GM21529 (cell line): ENCODE measurements at regions not wholly inside any gene's neighbourhood (a gene's known extent, or its start where the extent isn't known, plus 50 kb on each side); places are given as distances from the start of the nearest gene placed in this dataset.
"Not testable (repeated sequence)": the region's sequence is repeated elsewhere in the genome, so short reads cannot be mapped to it uniquely, and the experiment has no call there.

Source experiments
- ATAC-seq: cut with Tn5 transposase; IDR thresholded peaks from one replicate; pipeline ENCODE4 v1.9.1; 2021; ENCODE audit not compliant: unreplicated experiment

DNA sequence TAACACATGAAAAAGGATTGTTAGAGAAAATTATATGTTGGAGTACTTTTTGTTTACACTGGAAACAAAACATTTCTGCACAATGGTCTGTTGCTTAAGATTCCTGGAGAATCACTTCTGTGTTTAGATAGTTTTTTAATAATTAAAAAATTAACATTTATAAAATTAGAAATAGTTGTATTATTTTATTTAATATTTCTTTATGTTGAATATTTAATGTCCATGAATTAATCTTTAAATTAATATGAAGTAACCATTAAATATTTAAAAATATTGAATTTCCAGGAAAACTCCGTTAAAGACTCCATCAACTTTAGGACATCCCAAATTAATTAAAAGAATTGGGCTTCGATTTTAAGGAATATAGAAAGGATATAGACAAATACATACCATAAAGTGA is 797.1 kb upstream of the GALNTL6 start:
- ATAC-seq: no peak

DNA sequence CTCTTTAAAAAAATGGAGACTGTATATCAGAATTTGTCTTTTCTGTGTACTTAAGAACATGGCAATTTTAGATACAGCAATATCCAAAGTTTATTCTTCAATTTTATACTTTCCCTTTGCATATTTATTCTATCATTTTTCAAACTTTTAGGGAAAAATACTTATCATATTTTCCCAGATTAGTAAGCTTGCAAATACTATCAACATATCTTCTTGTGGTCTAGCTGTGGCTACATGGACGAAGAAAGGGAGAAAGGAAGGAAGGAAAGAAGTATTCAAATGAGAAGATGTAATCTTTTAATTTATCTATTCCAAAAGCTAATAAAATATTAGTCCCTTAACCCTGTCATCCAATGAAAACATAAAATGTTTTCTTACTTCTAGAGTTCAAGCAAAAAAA is 797.8 kb upstream of the GALNTL6 start:
- no peak for ATAC-seq

DNA sequence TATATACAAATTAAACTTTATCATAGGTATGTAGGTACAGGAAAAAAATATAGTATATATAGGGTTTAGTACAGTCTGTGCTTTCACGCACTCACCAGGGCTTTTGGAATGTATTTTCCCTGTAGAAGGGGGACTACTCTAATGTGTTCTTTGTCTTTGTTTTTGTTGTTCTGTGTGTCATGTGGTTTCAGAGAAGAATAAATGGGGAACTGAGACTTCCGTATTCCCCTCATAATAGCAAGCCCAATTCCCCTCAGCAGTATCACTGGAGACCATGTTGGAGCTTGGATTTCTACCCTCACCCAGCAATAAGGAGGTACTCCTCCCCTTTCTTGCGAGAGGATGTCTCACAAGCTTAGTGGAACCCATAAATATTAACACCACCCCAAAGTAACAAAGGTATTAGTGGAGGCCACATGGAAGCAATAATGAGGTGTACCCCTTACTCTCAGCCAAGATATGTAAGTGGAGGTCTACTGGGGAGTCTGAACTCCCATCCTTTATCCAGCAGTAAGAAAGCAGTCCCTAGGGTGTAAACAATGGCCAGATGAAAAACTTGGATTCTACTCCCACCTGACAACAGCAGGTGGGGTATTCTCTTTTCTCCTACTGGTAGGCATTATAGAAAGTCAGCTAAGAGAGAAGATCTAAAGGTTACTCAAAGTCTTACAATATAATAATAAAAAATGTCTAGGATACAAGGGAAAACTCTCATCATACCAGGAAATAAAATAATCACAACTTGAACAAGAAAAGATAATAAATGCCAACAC is 805.4 kb upstream of the GALNTL6 start:
- no peak for ATAC-seq

DNA sequence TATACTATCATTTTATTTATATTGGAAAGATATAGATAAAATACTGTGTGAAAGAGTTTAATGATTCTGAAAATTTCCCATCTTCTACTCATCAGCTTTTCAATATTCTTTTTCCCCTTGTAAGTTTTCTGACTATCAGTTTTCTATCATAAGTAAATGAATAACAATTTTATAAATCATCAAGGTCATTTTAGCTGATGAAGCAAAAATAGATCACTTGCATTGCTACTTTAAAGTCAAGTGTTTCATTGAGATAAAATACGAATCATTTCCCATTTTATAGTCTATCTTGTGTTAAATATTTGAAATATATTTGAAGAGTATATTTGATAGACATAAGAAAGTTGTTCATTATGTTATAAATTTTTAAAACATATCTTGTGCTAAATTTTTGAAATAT is 811.0 kb upstream of the GALNTL6 start:
- no peak for ATAC-seq

DNA sequence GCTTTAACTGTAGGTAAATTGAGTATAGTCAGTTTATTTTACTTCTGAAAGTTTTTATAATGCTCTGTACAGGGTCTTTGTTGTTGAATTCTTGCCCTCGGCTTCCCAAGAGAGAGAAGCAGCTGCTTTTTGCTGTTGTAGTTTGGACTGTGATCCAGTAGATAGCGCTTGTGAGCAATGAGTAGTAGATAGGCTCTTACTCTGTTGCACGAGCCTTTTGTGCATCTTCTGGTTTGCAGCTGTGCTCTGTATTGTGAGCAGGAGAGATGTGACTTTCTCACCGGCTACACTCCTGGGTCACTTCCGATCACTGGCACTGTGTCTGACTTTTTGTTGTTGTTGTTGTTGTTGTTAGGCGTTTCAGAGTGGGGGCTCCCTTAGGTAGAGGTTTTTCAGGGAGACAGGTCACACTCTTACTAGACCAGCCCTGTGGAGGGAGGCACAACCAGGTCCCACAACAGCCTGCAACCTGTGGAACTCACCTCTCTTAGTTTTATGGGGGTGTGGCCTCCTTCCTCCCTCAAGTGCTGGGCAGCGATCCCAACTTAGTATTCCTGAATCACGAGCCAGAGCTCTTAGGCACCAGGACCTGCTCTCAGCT is 822.1 kb upstream of the GALNTL6 start:
- ATAC-seq: peak; percentile 94

DNA sequence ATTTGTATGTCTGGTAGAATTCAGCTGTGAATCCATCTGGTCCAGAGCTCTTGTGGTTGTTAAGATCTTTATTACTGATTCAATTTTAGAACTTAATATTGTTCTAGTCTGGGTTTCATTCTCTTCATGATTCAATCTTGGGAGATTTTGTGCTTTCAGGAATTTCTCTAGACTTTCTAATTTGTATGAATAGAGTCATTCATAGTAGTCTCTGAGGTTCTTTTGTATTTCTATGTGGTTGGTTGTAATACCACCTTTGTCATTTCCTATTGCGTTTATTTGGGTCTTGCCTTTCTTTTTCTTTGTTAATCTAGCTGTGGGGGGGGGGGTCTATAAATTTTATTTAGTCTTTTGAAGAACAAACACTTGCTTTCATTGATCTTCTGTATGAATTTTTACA is 824.8 kb upstream of the GALNTL6 start:
- ATAC-seq: no peak

DNA sequence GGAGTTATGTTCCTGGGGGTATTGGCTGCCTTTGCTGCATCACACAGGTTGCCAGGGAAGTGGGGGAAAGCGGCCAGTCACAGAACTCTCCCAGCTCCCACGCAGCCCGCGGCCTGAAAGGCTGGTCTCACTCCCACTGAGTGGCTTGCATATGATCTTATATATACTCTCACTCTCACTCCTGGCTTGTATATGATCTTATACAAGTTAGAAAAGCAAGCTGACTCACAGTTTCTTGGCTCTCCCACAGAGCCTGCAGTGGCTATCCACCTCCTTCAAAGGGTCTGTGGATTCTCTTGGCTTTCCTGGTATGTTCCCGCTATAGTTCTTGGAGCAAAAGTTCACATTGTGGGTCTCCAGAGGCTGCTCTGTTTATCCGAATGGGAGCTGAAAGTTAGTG is 833.5 kb upstream of the GALNTL6 start:
- no peak for ATAC-seq

DNA sequence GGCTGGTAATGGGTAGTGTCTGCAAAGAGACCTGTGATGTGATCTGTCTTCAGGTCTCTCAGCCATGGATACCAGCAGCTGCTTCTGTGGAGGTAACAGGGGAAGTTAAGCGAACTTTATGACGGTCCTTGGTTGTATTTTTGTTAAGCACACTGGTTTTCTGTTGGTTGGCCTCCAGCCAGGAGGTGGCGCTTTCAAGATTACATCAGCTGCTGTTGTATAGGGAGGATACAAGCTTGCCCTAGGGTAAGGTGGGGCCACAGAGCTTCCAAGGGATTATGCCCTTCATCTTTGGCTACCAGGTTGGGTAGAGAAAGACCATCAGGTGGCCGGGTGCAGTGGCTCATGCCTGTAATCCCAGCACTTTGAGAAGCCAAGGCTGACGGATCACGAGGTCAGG is 834.2 kb upstream of the GALNTL6 start:
- no peak for ATAC-seq

DNA sequence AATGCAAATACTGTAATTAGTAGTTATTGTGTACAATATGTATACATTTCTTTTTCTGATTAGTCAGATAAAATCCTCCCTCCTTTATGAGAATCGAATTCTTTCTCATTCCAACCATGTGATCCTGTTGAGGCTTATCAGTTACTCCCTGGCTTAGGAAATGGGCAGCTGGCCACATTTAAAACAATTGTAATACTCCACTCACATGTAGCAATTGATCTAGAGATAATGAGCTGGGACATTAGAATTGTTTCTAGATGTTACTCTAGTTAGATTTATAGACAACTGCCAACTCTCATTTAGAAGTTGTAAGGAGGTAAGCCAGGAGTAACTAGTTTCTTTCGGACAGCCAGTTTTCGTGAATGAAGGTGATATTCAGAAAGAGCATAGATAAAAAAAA is 859.3 kb upstream of the AADAT start:
- no peak for ATAC-seq

DNA sequence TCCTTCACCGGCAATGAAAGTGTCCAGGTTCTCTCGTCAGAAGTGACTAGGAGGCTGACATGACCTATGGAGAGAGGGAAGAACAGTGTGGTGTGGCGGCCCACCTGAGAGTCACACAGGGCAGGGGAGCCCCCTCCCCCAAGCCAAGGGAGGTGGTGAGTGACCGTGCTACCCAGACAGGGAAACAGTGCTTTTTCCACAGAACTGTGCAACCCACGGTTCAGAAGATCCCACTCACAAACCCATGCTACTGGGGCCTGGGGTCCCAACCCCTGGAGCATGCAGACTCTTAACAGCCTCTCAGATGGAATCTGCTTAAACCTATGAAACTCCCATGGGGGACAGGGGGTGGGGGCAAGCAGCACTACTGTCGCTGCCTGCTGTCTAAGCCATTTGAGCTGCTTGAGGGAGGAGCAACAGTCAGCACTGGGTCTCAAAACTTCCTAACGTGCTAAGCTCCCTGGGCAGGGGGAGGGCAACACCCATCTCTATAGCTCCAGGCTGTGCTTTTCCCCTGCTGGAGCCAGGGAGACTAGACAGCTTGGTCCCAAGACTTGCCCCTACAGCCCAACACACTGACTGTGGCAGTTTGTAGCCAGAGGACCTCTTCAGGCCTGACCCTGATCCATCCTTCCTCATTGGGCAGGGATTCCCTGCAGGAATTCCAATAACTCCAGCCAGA is 850.4 kb upstream of the AADAT start:
- ATAC-seq: no peak

DNA sequence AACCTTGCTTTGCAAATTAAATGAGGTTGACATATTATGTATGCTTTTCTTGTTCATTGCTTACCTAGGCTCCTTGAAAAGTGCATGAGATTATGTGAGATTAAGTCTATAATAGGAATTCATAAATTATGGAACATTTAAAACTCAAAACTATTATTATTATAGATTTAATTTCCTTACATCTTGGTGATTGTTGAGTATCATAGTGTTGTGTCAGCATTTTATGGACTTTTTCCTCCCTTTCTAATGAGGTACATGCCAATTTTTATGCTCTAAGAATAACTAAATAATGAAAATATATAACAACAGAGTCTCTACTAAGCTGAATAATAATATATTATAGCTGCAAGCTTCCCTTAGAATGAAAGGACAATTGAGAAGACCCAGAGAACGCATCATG is 848.8 kb upstream of the AADAT start:
- ATAC-seq: no peak

DNA sequence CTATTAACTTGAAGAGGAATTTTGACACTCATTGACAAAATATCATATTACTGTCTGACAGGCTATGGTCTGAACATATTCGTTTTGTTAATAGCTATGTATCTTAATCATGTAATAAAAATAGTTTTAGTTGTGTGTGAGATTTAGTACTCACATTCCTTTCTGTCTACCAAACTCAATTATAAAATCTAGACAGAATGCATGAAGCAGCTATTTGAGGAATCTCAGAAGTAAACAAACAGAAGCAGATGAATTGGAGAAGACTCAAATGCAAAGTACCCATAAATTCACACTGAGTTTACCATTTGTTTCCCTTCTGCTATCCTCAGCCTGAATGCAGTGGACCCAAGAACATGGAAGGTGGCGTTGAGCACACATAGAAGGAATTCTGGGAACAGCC is 841.6 kb upstream of the AADAT start:
- no peak for ATAC-seq

DNA sequence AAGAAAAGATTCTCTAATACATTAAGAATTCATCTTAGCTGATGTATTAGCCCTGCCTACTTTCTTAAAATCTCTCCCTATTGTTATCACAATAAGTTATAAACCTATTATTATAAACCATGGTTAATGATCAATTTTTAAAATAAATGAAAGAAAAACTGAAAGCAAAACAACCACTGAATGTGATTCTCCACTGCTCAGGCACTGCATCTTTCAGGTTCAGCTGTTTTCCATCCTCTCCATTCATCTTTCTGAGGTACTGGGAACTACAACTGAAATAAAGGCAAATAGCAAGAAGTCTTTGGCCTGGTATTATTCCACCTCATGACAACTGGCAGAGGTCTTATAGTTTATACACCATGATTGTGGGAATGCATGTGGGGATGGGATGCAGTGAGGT is 798.9 kb upstream of the AADAT start:
- ATAC-seq: no peak

DNA sequence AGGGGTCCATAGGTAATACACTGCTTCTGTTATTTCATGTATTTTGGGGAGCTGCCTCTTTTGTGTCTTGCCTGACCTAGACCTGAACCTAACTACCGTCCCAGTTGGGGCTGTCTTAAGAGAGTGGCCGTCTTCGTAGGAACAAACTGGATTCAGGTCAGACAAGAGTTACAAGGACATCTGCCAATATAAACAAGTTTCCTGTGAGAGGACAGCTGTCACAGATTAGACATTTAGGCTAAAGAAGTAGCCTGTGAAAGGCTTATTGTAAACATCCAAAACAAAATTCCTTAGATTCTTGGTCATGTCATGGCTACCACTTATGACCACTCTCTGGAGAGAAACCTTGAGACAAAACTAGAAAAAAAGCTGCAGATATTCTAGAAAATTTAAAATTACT is 797.6 kb upstream of the AADAT start:
- no peak for ATAC-seq

DNA sequence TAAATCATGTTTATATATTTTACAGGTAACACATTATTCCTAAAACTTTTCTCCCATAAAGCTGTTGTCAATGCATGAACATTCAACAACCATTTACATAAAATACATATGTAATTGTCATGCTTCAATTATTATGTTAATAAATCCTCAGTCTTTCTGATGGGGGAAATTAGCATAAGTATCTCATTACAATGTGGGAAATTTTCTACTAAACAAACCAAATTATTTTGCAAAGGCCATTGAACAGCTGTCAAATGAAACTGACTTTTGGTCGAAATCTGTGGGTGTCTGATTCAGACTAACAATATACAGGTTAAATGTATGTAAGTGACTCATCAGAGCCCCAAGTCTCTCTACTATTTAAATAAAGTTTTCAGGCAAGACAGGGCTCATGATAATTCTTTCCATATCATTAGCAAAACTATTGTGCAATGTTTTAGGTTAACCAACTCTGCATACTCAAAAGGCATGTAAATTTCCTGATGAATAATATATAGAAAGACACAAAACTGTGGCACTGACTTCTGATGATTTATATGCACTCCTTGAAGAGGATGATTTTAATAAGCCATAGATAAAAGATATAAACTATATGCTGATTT is 795.3 kb upstream of the AADAT start:
- ATAC-seq: no peak

DNA sequence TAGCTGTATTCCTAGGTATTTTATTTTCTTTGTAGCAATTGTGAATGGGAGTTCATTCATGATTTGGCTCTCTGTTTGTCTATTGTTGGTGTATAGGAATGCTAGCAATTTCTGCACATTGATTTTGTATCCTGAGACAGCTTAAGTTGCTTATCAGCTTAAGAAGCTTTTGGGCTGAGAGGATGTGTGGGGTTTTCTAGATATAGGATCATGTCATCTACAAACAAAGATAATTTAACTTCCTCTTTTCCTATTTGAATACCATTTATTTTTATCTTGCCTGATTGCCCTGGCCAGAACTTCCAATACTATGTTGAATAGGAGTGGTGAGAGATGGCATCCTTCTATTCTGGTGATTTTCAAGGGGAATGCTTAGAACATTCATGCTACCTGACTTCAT is 791.9 kb upstream of the AADAT start:
- not testable (repeated sequence) for ATAC-seq

DNA sequence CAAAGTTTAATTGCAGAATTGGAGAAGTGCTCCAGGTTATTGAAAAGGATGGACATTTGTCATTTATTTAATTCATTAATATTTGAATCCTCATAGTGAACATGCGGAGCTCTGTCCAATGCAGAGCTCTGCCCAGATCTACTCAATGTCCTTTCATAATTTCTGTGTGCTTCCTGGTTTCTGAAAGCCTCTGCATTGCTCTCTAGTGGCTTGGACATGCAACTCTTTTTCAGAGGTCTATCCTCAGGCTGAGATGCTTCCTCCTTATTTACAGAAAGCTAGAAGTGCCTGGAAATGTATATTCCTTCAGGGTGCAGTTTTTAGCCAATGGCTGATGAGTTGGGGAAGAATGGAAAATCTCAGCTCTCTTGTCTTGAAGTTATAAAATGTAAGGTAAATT is 786.1 kb upstream of the AADAT start:
- ATAC-seq: no peak

DNA sequence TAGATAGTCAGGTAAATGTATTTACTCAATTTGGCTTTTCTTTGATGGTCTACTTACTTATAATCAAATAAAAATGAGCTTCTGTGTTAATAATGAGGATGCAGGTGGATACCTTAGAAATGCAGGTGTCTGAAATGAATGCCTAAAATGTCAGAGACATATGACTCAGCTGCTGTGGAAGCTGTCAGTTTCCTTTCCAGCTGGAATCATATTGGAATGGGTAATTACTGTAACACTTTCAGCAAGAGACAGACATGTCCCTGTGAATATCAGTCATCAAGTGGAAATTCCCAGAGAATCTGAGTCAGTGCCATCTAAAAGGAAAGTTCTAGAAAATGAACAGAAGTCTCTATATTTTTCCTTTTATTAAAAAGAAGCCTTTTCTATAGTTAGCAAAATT is 783.0 kb upstream of the AADAT start:
- ATAC-seq: no peak

DNA sequence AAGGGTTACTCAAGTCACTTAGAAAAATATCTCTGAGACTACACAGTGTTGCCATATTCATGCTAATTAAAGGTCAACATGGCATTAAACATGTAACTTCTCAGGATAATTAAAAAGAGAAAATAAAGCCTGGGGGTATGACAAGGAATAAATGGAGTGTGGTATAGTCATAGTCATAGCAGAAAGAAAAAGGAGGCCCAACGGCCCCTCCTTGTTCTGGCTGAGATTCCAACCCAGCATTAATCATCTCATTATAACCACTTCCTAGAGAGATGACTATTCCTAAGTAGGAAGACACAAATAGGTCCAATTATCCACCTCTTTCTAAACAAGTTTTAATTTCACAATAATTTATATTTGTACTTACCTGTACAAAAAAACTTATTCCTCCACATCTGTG is 778.4 kb upstream of the AADAT start:
- ATAC-seq: no peak

DNA sequence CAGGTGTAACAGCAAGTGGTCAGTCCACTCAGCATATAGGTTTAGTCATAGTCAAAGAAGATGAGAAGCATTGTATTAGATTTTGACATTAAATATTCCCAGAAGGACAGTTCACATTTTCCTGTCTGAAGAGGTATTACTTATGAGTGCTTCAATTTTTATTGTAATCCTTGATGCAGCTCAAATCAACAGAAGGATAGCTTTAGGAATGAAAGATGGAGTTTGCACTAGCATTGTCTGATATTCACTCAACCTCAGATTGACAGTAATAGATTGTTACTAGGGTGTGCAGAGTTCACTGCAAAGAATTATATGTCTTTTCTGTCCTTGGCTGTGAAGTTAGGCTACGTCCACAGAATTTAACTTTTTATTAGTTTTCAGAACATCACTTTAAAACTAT is 764.3 kb upstream of the AADAT start:
- no peak for ATAC-seq

DNA sequence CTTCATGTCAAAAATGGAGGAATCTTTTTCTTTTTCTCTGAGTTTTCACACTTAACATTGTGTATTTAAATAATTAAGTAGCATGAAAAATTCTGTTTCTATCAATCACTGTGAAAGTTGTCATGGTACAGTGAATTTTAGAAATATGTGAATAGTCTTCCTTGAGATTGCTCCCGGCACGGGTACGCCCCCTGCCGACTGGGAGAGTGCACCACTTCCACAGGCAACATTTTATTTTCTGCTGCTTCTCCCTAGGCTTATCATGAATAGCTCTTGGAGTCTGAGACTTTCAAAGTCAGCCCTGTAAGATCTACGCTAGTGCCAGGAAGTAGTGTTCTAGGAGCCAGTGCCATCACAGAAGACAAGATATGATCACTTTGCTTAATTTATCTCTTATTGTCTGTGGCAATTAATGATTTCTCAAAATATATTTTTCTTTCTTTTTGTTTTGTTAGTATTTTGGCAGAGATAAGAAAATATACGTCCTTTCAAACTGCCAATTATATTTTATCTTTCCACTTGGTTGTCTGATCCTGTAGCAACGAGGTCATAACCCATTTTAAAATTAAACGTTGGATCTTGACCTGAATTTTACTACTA is 763.8 kb upstream of the AADAT start:
- peak; percentile 87 for ATAC-seq

DNA sequence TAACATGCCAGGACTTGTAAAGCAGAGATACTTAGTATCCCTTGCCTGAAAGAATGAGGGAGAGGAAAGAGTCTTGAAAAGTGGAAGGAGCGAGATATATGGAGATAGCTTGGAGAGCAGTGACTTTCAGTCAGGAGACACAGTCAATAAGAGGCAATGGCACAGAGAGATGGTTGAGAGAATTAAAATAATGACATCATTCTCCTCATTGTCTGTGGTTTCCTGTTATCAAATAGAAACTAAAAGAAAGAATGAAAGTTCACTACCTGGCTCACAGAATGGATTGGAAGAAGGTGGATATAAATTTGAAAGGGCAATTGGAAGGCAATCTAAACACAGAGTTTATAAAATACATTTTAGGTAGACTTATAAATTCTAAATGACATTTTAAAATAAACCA is 760.2 kb upstream of the AADAT start:
- ATAC-seq: peak; percentile 54
